HepG2 (cell line): ENCODE measurements at regions not wholly inside any gene's neighbourhood (a gene's known extent, or its start where the extent isn't known, plus 50 kb on each side); places are given as distances from the start of the nearest gene placed in this dataset.

Experiments used
- ETV5 ChIP-seq: IDR thresholded peaks from 2 replicates; pipeline ENCODE4 v1.6.1; 2018; ENCODE audit warnings: missing biosample characterization, missing genetic modification reagents, inconsistent platforms, borderline replicate concordance
- FOXA1 ChIP-seq, 2 experiments: fragments of 450-650 bp in 1 of 2; sonication (generic) in 1 of 2; formaldehyde crosslinking in 1 of 2; IDR thresholded peaks; 2 replicates each; pipeline versions ENCODE4 v1.4.0 to v1.6.1; 2016 to 2020; ENCODE audit warnings: missing genetic modification reagents in 1 of 2
- FOXP4 ChIP-seq: sonication (generic); formaldehyde crosslinking; IDR thresholded peaks from 2 replicates; pipeline ENCODE4 v1.4.0; 2020; ENCODE audit warnings: missing genetic modification reagents
- KDM1A ChIP-seq: IDR thresholded peaks from 2 replicates; pipeline ENCODE4 v1.6.1; 2016; ENCODE audit warnings: missing compliant biosample characterization
- MYC ChIP-seq: sonication (generic); formaldehyde crosslinking; IDR thresholded peaks from 2 replicates; pipeline ENCODE4 v1.9.0; 2021; ENCODE audit warnings: missing genetic modification reagents, borderline replicate concordance
- NFIC ChIP-seq: IDR thresholded peaks from 2 replicates; pipeline ENCODE4 v1.6.1; 2012; ENCODE audit warnings: mild to moderate bottlenecking, low read length, inconsistent platforms
- NFYB ChIP-seq: sonication (generic); formaldehyde crosslinking; IDR thresholded peaks from 2 replicates; pipeline ENCODE4 v1.4.0; 2020; ENCODE audit warnings: missing genetic modification reagents
- NR2F6 ChIP-seq, 2 experiments: IDR thresholded peaks; 2 replicates each; pipeline ENCODE4 v1.6.1; 2016; ENCODE audit warnings: antibody characterized with exemption in 1 of 2, mild to moderate bottlenecking in 1 of 2
- RCOR2 ChIP-seq: IDR thresholded peaks from 2 replicates; pipeline ENCODE4 v1.6.1; 2016; ENCODE audit warnings: missing biosample characterization, missing genetic modification reagents
- RFX1 ChIP-seq: fragments of 450-650 bp; IDR thresholded peaks from 2 replicates; pipeline ENCODE4 v1.6.1; 2017
- RFXANK ChIP-seq: IDR thresholded peaks from 2 replicates; pipeline ENCODE4 v1.6.1; 2016
- SP4 ChIP-seq: sonication (generic); formaldehyde crosslinking; IDR thresholded peaks from 2 replicates; pipeline ENCODE4 v1.8.1; 2023; ENCODE audit warnings: mild to moderate bottlenecking, missing genetic modification reagents
- ZKSCAN1 ChIP-seq: fragments of 150-350 bp; IDR thresholded peaks from 2 replicates; pipeline ENCODE4 v1.6.1; 2014; ENCODE audit warnings: low read length
- ZNF20 ChIP-seq: sonication (generic); formaldehyde crosslinking; IDR thresholded peaks from 2 replicates; pipeline ENCODE4 v1.4.0; 2020; ENCODE audit warnings: mild to moderate bottlenecking, moderate library complexity, missing genetic modification reagents
- ZNF30 ChIP-seq: sonication (generic); formaldehyde crosslinking; IDR thresholded peaks from 2 replicates; pipeline ENCODE4 v1.5.0; 2020; ENCODE audit warnings: mild to moderate bottlenecking, missing genetic modification reagents
- ZNF75D ChIP-seq: sonication (generic); formaldehyde crosslinking; IDR thresholded peaks from 2 replicates; pipeline ENCODE4 v1.8.1; 2023; ENCODE audit warnings: missing genetic modification reagents, mild to moderate bottlenecking, borderline replicate concordance
- ZNF777 ChIP-seq: sonication (generic); formaldehyde crosslinking; IDR thresholded peaks from 2 replicates; pipeline ENCODE4 v1.4.0; 2020; ENCODE audit warnings: missing genetic modification reagents
- TF ChIP-seq, protein P1 (sequence below): sonication (generic); formaldehyde crosslinking; IDR thresholded peaks from 2 replicates; pipeline ENCODE4 v1.5.1; 2020; ENCODE audit warnings: missing genetic modification reagents, mild to moderate bottlenecking, borderline replicate concordance
- TF ChIP-seq, protein P2 (sequence below): sonication (generic); formaldehyde crosslinking; IDR thresholded peaks from 2 replicates; pipeline ENCODE4 v1.5.0; 2020; ENCODE audit warnings: missing genetic modification reagents
- TF ChIP-seq, protein P3 (sequence below): IDR thresholded peaks from 2 replicates; pipeline ENCODE4 v1.6.1; 2018; ENCODE audit warnings: missing genetic modification reagents, mild to moderate bottlenecking, missing compliant biosample characterization
- TF ChIP-seq, protein P4 (sequence below): sonication (generic); formaldehyde crosslinking; IDR thresholded peaks from 2 replicates; pipeline ENCODE4 v1.8.0; 2022; ENCODE audit warnings: mild to moderate bottlenecking, missing genetic modification reagents, moderate library complexity
- TF ChIP-seq, protein P5 (sequence below): sonication (generic); formaldehyde crosslinking; IDR thresholded peaks from 2 replicates; pipeline ENCODE4 v1.4.0; 2020; ENCODE audit warnings: missing genetic modification reagents
- TF ChIP-seq, protein P6 (sequence below): sonication (generic); formaldehyde crosslinking; IDR thresholded peaks from 2 replicates; pipeline ENCODE4 v1.4.0; 2020; ENCODE audit warnings: mild to moderate bottlenecking, missing genetic modification reagents

- TF ChIP-seq, protein P1, sequence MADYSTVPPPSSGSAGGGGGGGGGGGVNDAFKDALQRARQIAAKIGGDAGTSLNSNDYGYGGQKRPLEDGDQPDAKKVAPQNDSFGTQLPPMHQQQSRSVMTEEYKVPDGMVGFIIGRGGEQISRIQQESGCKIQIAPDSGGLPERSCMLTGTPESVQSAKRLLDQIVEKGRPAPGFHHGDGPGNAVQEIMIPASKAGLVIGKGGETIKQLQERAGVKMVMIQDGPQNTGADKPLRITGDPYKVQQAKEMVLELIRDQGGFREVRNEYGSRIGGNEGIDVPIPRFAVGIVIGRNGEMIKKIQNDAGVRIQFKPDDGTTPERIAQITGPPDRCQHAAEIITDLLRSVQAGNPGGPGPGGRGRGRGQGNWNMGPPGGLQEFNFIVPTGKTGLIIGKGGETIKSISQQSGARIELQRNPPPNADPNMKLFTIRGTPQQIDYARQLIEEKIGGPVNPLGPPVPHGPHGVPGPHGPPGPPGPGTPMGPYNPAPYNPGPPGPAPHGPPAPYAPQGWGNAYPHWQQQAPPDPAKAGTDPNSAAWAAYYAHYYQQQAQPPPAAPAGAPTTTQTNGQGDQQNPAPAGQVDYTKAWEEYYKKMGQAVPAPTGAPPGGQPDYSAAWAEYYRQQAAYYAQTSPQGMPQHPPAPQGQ (CRISPR knock-in tag): no peak
- TF ChIP-seq, protein P2, sequence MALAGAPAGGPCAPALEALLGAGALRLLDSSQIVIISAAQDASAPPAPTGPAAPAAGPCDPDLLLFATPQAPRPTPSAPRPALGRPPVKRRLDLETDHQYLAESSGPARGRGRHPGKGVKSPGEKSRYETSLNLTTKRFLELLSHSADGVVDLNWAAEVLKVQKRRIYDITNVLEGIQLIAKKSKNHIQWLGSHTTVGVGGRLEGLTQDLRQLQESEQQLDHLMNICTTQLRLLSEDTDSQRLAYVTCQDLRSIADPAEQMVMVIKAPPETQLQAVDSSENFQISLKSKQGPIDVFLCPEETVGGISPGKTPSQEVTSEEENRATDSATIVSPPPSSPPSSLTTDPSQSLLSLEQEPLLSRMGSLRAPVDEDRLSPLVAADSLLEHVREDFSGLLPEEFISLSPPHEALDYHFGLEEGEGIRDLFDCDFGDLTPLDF (CRISPR knock-in tag): no peak
- TF ChIP-seq NR2F6 (IDR thresholded peaks at IDR 0.05) (peak; percentile 78), NR2F6 (CRISPR knock-in tag; IDR thresholded peaks at IDR 0.05) (peak; percentile 49; the same call in 1 of the 2 replicates), ZNF75D (CRISPR knock-in tag) (no peak), NFYB (no peak), ETV5 (CRISPR knock-in tag) (peak; percentile 54; the same call in 1 of the 2 replicates), ZNF20 (CRISPR knock-in tag) (no peak), SP4 (CRISPR knock-in tag) (no peak), FOXA1 (IDR thresholded peaks at IDR 0.05) (no peak), FOXA1 (CRISPR knock-in tag; IDR thresholded peaks at IDR 0.05) (peak; percentile 76), RFX1 (no peak), NFIC (peak; percentile 42; the same call in 1 of the 2 replicates), ZNF30 (no peak), FOXP4 (CRISPR knock-in tag) (peak; percentile 53), ZKSCAN1 (no peak), ZNF777 (no peak), RFXANK (CRISPR knock-in tag) (no peak), KDM1A (CRISPR knock-in tag) (no peak), RCOR2 (CRISPR knock-in tag) (peak; percentile 36; the same call in 1 of the 2 replicates), MYC (CRISPR knock-in tag) (no peak)
- TF ChIP-seq, protein P3, sequence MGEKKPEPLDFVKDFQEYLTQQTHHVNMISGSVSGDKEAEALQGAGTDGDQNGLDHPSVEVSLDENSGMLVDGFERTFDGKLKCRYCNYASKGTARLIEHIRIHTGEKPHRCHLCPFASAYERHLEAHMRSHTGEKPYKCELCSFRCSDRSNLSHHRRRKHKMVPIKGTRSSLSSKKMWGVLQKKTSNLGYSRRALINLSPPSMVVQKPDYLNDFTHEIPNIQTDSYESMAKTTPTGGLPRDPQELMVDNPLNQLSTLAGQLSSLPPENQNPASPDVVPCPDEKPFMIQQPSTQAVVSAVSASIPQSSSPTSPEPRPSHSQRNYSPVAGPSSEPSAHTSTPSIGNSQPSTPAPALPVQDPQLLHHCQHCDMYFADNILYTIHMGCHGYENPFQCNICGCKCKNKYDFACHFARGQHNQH: no peak
- TF ChIP-seq, protein P4, sequence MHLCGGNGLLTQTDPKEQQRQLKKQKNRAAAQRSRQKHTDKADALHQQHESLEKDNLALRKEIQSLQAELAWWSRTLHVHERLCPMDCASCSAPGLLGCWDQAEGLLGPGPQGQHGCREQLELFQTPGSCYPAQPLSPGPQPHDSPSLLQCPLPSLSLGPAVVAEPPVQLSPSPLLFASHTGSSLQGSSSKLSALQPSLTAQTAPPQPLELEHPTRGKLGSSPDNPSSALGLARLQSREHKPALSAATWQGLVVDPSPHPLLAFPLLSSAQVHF (CRISPR knock-in tag): no peak
- TF ChIP-seq, protein P5, sequence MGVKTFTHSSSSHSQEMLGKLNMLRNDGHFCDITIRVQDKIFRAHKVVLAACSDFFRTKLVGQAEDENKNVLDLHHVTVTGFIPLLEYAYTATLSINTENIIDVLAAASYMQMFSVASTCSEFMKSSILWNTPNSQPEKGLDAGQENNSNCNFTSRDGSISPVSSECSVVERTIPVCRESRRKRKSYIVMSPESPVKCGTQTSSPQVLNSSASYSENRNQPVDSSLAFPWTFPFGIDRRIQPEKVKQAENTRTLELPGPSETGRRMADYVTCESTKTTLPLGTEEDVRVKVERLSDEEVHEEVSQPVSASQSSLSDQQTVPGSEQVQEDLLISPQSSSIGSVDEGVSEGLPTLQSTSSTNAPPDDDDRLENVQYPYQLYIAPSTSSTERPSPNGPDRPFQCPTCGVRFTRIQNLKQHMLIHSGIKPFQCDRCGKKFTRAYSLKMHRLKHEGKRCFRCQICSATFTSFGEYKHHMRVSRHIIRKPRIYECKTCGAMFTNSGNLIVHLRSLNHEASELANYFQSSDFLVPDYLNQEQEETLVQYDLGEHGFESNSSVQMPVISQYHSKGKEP (CRISPR knock-in tag): no peak
- TF ChIP-seq, protein P6, sequence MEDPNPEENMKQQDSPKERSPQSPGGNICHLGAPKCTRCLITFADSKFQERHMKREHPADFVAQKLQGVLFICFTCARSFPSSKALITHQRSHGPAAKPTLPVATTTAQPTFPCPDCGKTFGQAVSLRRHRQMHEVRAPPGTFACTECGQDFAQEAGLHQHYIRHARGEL: no peak
These were observed 503.6 kb upstream of the AMELY start (continued) for GRCh38 chrY:7415157-7415633.
